ENCODE measurements at regions not wholly inside any gene's neighbourhood (a gene's known extent, or its start where the extent isn't known, plus 50 kb on each side); places are given as distances from the start of the nearest gene placed in this dataset.

DNA sequence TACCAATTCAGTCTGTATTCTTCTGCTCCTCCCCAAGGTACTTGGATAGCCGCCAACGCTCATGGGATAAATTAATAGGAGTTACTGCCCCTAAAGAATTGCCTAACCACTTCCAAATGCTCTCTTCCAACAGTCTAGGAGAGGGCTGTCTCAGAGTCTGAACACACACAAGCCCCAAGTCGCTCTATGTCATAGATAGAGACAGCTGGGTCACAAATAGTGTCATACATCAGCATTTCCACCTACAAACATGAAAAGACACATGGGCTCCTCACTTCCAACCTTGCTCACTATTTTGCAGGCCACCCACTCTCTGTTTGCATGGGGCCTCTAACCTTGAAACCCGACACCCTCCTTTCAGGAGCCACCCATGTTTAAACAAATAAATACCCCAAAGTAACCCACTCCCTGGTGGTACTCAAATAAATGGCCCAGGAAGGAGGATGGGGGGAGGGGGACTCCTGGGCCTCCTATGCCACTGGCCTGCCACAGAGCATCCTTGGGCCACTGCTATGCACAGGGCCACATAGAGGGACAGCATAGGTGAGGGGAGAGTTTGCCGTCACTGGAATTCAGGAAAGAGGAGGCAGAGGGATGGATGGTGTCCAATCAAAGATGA lies 265.9 kb downstream of the SOX9 start:
- H3K27me3 ChIP-seq (ENCODE audit: control insufficient read depth in 2 of 2, insufficient read depth in 2 of 2, low read length in 2 of 2) = no peaks in the 10 kb centered on the region

DNA sequence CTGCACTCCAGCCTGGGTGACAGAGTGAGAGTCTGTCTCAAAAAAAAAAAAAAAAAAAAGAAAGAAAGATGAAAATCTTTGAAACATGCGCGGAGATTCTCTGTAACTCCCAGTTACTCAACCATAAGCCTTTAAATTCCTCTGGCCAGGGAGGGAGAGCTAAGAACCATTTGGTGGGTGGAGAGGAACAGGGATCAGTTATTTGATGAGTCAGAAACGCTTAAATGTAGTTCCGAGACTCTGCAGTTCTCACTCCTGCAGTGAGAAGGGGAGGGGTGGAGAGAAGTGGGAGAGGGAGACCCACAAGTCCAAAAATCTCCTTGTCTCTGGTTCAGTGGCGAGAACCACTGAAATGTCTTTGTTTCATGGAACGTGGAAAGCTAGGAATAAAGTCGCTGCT lies 266.7 kb downstream of the SOX9 start:
- Histone ChIP-seq H3K4me1 (ENCODE audit: control insufficient read depth in 1 of 2, insufficient read depth in 2 of 2, low read length in 2 of 2) (no peaks in the 10 kb centered on the region), H3K27me3 (ENCODE audit: control insufficient read depth in 2 of 2, insufficient read depth in 2 of 2, low read length in 2 of 2) (no peaks in the 10 kb centered on the region), H3K4me3 (replicated peaks in 1 of 3; ENCODE audit: low read depth in 2 of 3, low read length in 3 of 3) (no peak overlapping the region), H3K27ac (ENCODE audit: low read depth in 1 of 2, low read length in 2 of 2) (no peak overlapping the region), H2AFZ (ENCODE audit: insufficient read depth, low read depth, low read length, poor library complexity, severe bottlenecking) (no peak overlapping the region), H3K4me2 (replicated peaks; ENCODE audit: extremely low read depth, low read length, poor library complexity, severe bottlenecking) (no peak overlapping the region), H3K9ac (ENCODE audit: insufficient read depth, low read length, poor library complexity, severe bottlenecking) (no peak overlapping the region), H3K9me3 (replicated peaks in 1 of 2; ENCODE audit: control insufficient read depth in 1 of 2, insufficient read depth in 1 of 2, low read length in 2 of 2) (no peaks in the 10 kb centered on the region), H4K20me1 (ENCODE audit: insufficient read depth, low read length) (no peaks in the 10 kb centered on the region), H3K79me2 (ENCODE audit: insufficient read depth, low read length) (no peaks in the 10 kb centered on the region), H3K36me3 (replicated peaks in 1 of 2; ENCODE audit: control insufficient read depth in 1 of 2, insufficient read depth in 2 of 2, low read length in 2 of 2) (no peaks in the 10 kb centered on the region)
- no peak for DNase-seq
- H3K36me3 Mint-ChIP-seq = no peaks in the 10 kb centered on the region
- peaks cover 2 to 12% (median 2%) of the 10 kb centered on the region in 3 donors for H3K27me3 Mint-ChIP-seq (ENCODE audit: low read depth in 3 of 3)
- TF ChIP-seq, protein P1, sequence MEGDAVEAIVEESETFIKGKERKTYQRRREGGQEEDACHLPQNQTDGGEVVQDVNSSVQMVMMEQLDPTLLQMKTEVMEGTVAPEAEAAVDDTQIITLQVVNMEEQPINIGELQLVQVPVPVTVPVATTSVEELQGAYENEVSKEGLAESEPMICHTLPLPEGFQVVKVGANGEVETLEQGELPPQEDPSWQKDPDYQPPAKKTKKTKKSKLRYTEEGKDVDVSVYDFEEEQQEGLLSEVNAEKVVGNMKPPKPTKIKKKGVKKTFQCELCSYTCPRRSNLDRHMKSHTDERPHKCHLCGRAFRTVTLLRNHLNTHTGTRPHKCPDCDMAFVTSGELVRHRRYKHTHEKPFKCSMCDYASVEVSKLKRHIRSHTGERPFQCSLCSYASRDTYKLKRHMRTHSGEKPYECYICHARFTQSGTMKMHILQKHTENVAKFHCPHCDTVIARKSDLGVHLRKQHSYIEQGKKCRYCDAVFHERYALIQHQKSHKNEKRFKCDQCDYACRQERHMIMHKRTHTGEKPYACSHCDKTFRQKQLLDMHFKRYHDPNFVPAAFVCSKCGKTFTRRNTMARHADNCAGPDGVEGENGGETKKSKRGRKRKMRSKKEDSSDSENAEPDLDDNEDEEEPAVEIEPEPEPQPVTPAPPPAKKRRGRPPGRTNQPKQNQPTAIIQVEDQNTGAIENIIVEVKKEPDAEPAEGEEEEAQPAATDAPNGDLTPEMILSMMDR (IDR thresholded peaks at IDR 0.05) = no peak
- WGBS (ENCODE audit: insufficient coverage) = 78% methylated on average over 4 of the region's 7 CpGs
- H3K9me3 Mint-ChIP-seq = peaks cover 4 to 17% (median 6%) of the 10 kb centered on the region in 7 donors
- no peak overlapping the region for H3K27ac Mint-ChIP-seq
- intact Hi-C loops (cut with micrococcal nuclease) = no loop called here
- H3K4me1 Mint-ChIP-seq = no peaks in the 10 kb centered on the region
- H3K4me3 Mint-ChIP-seq = no peak overlapping the region

More for the DNA sequence above, 265.9 kb downstream of the SOX9 start:
- Histone ChIP-seq H3K9ac (ENCODE audit: insufficient read depth, low read length, poor library complexity, severe bottlenecking) (no peak overlapping the region), H3K27ac (ENCODE audit: low read depth in 1 of 2, low read length in 2 of 2) (no peak overlapping the region), H3K9me3 (replicated peaks in 1 of 2; ENCODE audit: control insufficient read depth in 1 of 2, insufficient read depth in 1 of 2, low read length in 2 of 2) (no peaks in the 10 kb centered on the region), H2AFZ (ENCODE audit: insufficient read depth, low read depth, low read length, poor library complexity, severe bottlenecking) (no peak overlapping the region), H3K4me3 (replicated peaks in 1 of 3; ENCODE audit: low read depth in 2 of 3, low read length in 3 of 3) (no peak overlapping the region), H3K4me2 (replicated peaks; ENCODE audit: extremely low read depth, low read length, poor library complexity, severe bottlenecking) (no peak overlapping the region), H4K20me1 (ENCODE audit: insufficient read depth, low read length) (no peaks in the 10 kb centered on the region), H3K4me1 (ENCODE audit: control insufficient read depth in 1 of 2, insufficient read depth in 2 of 2, low read length in 2 of 2) (no peaks in the 10 kb centered on the region), H3K79me2 (ENCODE audit: insufficient read depth, low read length) (no peaks in the 10 kb centered on the region), H3K36me3 (replicated peaks in 1 of 2; ENCODE audit: control insufficient read depth in 1 of 2, insufficient read depth in 2 of 2, low read length in 2 of 2) (no peaks in the 10 kb centered on the region)
- peak overlapping the region in 1 of 2 donors; percentile 47 for H3K4me3 Mint-ChIP-seq
- no peaks in the 10 kb centered on the region for H3K4me1 Mint-ChIP-seq
- no peak overlapping the region for H3K27ac Mint-ChIP-seq
- peaks cover 3 to 14% (median 5%) of the 10 kb centered on the region in 7 donors for H3K9me3 Mint-ChIP-seq
- peaks cover 2 to 14% (median 4%) of the 10 kb centered on the region in 3 donors for H3K27me3 Mint-ChIP-seq (ENCODE audit: low read depth in 3 of 3)
- H3K36me3 Mint-ChIP-seq = no peaks in the 10 kb centered on the region
- no peak for DNase-seq
- TF ChIP-seq, protein P1 (IDR thresholded peaks at IDR 0.05) = no peak
- intact Hi-C loops (cut with micrococcal nuclease) = no loop called here
- WGBS (ENCODE audit: insufficient coverage) = 79% methylated on average over 2 of the region's 5 CpGs
